KMS-11 (cell line): ENCODE measurements at regions not wholly inside any gene's neighbourhood (a gene's known extent, or its start where the extent isn't known, plus 50 kb on each side); places are given as distances from the start of the nearest gene placed in this dataset.
A peak's percentile ranks its signal among the peaks of the same experiment; 100 is the strongest.

Experiments
- H2AFZ ChIP-seq: fragments of 200-600 bp; sonication (generic); 2 replicates; pipeline ENCODE4 v1.6.1; 2016; ENCODE audit warnings: antibody characterized with exemption, mixed run types, low read depth
- H3K27ac ChIP-seq: fragments of 200-600 bp; sonication (generic); 2 replicates; pipeline ENCODE4 v1.6.1; 2016; ENCODE audit warnings: mild to moderate bottlenecking, mixed run types
- H3K27me3 ChIP-seq: fragments of 200-600 bp; sonication (generic); 2 replicates; pipeline ENCODE4 v1.6.1; 2017; ENCODE audit warnings: mild to moderate bottlenecking, low read depth, mixed run types, moderate library complexity; ENCODE audit not compliant: insufficient read depth
- H3K36me3 ChIP-seq: fragments of 200-600 bp; sonication (generic); 2 replicates; pipeline ENCODE4 v1.6.1; 2017; ENCODE audit warnings: mild to moderate bottlenecking, mixed run types; ENCODE audit not compliant: insufficient read depth
- H3K4me1 ChIP-seq: fragments of 200-600 bp; sonication (generic); 2 replicates; pipeline ENCODE4 v1.6.1; 2016; ENCODE audit warnings: mild to moderate bottlenecking, low read depth, mixed run types; ENCODE audit not compliant: poor library complexity, severe bottlenecking
- H3K4me2 ChIP-seq: fragments of 200-600 bp; sonication (generic); 2 replicates; pipeline ENCODE4 v1.7.0; 2016; ENCODE audit warnings: mild to moderate bottlenecking, mixed run types
- H3K4me3 ChIP-seq: fragments of 200-600 bp; sonication (generic); IDR thresholded peaks from 2 replicates; pipeline ENCODE4 v1.6.1; 2017; ENCODE audit warnings: low read depth, low read length, mixed read lengths; ENCODE audit not compliant: insufficient read depth
- H3K79me2 ChIP-seq: fragments of 200-600 bp; sonication (generic); 2 replicates; pipeline ENCODE4 v1.6.1; 2016; ENCODE audit warnings: low read depth, mixed run types; ENCODE audit not compliant: insufficient read depth
- H3K9ac ChIP-seq: fragments of 200-600 bp; sonication (generic); 2 replicates; pipeline ENCODE4 v1.6.1; 2016; ENCODE audit warnings: mild to moderate bottlenecking, mixed run types
- H4K20me1 ChIP-seq: fragments of 200-600 bp; sonication (generic); 2 replicates; pipeline ENCODE4 v1.6.1; 2016; ENCODE audit warnings: mild to moderate bottlenecking, mixed run types; ENCODE audit not compliant: insufficient read depth
- TF ChIP-seq, protein P1 (sequence below): fragments of 200-600 bp; sonication (generic); conservative IDR thresholded peaks from 2 replicates; pipeline ENCODE4 v1.6.1; 2017; ENCODE audit warnings: low read depth, mild to moderate bottlenecking, antibody characterized with exemption, low read length, moderate library complexity, mixed read lengths

DNA sequence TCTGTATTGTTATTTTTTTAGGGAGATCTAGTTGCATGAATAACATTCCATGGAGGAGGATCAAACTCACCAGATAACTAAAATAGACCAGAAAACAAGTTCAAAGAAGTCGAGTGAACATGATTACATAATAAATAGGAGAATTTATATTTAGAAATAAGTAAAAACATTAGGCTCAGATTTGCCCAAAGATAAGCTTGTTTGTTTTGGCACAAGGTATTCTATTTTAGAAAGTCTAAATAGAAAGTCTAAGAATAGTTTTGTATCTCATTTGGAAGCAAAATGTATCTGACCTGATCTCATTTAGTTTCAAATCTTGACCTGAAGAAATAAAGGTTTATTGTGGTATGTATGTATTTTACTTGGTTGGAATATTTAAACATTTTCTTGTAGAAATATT is 670.6 kb upstream of the GALNTL6 start:
- no peak overlapping the region for H3K9ac ChIP-seq
- no peak overlapping the region for H2AFZ ChIP-seq
- H4K20me1 ChIP-seq, result no peaks in the 10 kb centered on the region
- H3K4me2 ChIP-seq, result no peak overlapping the region
- no peak overlapping the region for H3K27ac ChIP-seq
- H3K36me3 ChIP-seq, result no peaks in the 10 kb centered on the region
- H3K79me2 ChIP-seq, result no peaks in the 10 kb centered on the region
- no peaks in the 10 kb centered on the region for H3K27me3 ChIP-seq
- TF ChIP-seq, protein P1, sequence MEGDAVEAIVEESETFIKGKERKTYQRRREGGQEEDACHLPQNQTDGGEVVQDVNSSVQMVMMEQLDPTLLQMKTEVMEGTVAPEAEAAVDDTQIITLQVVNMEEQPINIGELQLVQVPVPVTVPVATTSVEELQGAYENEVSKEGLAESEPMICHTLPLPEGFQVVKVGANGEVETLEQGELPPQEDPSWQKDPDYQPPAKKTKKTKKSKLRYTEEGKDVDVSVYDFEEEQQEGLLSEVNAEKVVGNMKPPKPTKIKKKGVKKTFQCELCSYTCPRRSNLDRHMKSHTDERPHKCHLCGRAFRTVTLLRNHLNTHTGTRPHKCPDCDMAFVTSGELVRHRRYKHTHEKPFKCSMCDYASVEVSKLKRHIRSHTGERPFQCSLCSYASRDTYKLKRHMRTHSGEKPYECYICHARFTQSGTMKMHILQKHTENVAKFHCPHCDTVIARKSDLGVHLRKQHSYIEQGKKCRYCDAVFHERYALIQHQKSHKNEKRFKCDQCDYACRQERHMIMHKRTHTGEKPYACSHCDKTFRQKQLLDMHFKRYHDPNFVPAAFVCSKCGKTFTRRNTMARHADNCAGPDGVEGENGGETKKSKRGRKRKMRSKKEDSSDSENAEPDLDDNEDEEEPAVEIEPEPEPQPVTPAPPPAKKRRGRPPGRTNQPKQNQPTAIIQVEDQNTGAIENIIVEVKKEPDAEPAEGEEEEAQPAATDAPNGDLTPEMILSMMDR, result no peak
- no peak overlapping the region for H3K4me3 ChIP-seq
- no peaks in the 10 kb centered on the region for H3K4me1 ChIP-seq

DNA sequence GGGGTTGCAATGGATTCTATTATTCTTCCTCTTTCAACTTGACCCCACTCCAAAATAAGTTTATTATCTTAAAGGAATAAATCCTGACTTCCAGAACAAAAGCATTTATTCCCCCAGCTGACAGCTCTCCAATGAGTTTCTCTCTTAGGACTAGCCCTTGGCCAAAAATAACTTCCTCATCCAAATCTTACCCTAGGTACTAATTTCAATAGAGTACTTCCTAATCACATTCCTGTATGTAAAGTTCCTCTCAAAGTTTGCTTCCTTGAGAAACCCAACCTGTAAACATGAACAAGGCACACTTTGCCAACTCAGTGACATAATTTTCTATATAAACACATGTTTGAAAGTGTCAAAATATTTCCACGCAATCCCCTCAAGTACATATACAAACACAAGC is 671.2 kb upstream of the GALNTL6 start:
- no peaks in the 10 kb centered on the region for H3K79me2 ChIP-seq
- H4K20me1 ChIP-seq, result no peaks in the 10 kb centered on the region
- H3K4me3 ChIP-seq, result no peak overlapping the region
- H3K36me3 ChIP-seq, result no peaks in the 10 kb centered on the region
- no peaks in the 10 kb centered on the region for H3K4me1 ChIP-seq
- no peak overlapping the region for H3K9ac ChIP-seq
- no peaks in the 10 kb centered on the region for H3K27me3 ChIP-seq
- H3K27ac ChIP-seq, result no peak overlapping the region
- H2AFZ ChIP-seq, result no peak overlapping the region
- no peak overlapping the region for H3K4me2 ChIP-seq
- TF ChIP-seq, protein P1, result no peak

DNA sequence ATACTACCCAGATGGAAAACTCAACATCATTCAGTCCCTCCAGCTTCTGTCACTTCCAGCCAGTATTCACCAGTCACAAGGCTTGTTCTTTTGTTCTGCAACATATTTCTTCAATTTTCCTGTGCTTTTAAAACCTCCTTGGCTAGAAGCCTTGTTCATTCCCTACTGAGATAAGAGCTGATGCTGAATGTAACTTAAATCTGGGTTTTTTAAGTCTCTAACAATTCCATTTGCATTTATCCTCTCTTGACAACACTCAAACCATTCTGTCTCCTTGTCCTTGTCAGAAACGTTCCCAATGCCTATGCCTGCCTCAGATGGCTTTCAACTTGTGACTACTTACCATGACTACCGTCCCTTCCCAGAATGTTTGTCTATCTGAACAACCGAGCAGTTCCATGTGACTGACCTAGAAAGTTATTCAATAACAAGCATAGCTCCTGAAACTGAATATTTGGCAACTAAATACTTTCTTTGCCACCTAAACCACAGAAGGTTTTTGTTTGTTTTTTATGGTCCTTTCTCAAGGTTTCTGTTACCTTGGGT is 682.9 kb upstream of the GALNTL6 start:
- peak overlapping the region; percentile 17; the same call in 1 of the 2 replicates for H3K4me2 ChIP-seq
- no peak overlapping the region for H2AFZ ChIP-seq
- H3K36me3 ChIP-seq, result no peaks in the 10 kb centered on the region
- no peaks in the 10 kb centered on the region for H3K79me2 ChIP-seq
- H3K27ac ChIP-seq, result no peak overlapping the region
- H3K27me3 ChIP-seq, result no peaks in the 10 kb centered on the region
- TF ChIP-seq, protein P1, result no peak
- H3K4me3 ChIP-seq, result no peak overlapping the region
- peaks cover 12% of the 10 kb centered on the region for H3K4me1 ChIP-seq
- no peak overlapping the region for H3K9ac ChIP-seq
- no peaks in the 10 kb centered on the region for H4K20me1 ChIP-seq

DNA sequence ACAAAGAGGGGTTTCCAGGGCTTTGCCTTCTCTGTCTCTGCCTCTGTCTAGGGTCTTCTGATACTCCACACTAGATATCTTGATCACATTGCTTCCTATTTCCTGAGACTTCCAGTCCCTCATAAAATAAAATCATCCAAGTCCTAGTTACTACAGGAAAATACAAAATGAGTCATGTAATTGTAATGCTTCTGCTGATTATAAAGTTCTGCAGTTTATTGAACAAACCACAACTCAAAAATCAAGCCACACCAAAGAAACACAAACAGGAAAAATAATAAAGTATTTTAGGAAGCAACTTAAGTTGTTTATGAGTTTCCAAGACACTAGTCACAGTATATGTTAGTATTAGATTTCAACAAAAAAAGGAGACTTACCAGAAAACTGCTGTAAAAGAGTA is 695.1 kb upstream of the GALNTL6 start:
- no peaks in the 10 kb centered on the region for H4K20me1 ChIP-seq
- no peaks in the 10 kb centered on the region for H3K27me3 ChIP-seq
- H3K79me2 ChIP-seq, result no peaks in the 10 kb centered on the region
- H3K27ac ChIP-seq, result no peak overlapping the region
- no peak overlapping the region for H3K4me2 ChIP-seq
- no peak overlapping the region for H3K4me3 ChIP-seq
- no peak overlapping the region for H3K9ac ChIP-seq
- no peaks in the 10 kb centered on the region for H3K4me1 ChIP-seq
- H3K36me3 ChIP-seq, result no peaks in the 10 kb centered on the region; the same call in 1 of the 2 replicates
- H2AFZ ChIP-seq, result no peak overlapping the region
- TF ChIP-seq, protein P1, result no peak
